ENCODE measurements at regions not wholly inside any gene's neighbourhood (a gene's known extent, or its start where the extent isn't known, plus 50 kb on each side); places are given as distances from the start of the nearest gene placed in this dataset.

DNA sequence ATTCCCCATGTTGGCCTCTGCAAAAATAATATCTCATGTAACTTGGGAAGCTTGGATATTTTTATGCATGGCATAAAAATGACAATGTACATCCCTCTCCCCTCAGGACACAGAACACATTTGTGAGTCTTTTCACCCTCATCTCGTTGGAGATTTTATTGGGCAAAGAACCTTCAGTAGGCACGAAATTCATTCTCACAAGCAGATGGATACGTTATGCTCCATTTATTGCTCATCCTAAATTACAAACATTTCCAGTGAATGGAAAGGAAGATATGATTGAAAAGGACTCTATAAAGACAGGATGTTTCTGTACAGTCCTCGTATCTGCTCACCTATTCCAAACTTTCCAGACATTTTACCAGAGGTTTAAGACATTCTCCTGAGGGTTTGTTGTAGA, 1175.8 kb downstream of the UQCRFS1 start:
- TF ChIP-seq, protein P1, sequence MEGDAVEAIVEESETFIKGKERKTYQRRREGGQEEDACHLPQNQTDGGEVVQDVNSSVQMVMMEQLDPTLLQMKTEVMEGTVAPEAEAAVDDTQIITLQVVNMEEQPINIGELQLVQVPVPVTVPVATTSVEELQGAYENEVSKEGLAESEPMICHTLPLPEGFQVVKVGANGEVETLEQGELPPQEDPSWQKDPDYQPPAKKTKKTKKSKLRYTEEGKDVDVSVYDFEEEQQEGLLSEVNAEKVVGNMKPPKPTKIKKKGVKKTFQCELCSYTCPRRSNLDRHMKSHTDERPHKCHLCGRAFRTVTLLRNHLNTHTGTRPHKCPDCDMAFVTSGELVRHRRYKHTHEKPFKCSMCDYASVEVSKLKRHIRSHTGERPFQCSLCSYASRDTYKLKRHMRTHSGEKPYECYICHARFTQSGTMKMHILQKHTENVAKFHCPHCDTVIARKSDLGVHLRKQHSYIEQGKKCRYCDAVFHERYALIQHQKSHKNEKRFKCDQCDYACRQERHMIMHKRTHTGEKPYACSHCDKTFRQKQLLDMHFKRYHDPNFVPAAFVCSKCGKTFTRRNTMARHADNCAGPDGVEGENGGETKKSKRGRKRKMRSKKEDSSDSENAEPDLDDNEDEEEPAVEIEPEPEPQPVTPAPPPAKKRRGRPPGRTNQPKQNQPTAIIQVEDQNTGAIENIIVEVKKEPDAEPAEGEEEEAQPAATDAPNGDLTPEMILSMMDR (IDR thresholded peaks at IDR 0.05; ENCODE audit: unreplicated experiment): no peak
- no peak for DNase-seq (ENCODE audit: unreplicated experiment)
- intact Hi-C loops (cut with micrococcal nuclease): no loop called here
- POLR2A ChIA-PET: no interaction called here
- no peaks in the 10 kb centered on the region for H3K36me3 Mint-ChIP-seq (ENCODE audit: insufficient read depth, unreplicated experiment)
- no TSS peak for BruUV-seq (replicated peaks)
- CTCF ChIA-PET: no interaction called here
- H3K9me3 Mint-ChIP-seq (ENCODE audit: unreplicated experiment): peaks cover 23% of the 10 kb centered on the region
- H3K4me1 Mint-ChIP-seq (ENCODE audit: insufficient read depth, unreplicated experiment): no peaks in the 10 kb centered on the region
- H3K27me3 Mint-ChIP-seq (ENCODE audit: insufficient read depth, unreplicated experiment): no peaks in the 10 kb centered on the region
- H3K4me3 Mint-ChIP-seq (ENCODE audit: unreplicated experiment): no peak overlapping the region
- H3K27ac Mint-ChIP-seq (ENCODE audit: low read depth, unreplicated experiment): no peak overlapping the region

DNA sequence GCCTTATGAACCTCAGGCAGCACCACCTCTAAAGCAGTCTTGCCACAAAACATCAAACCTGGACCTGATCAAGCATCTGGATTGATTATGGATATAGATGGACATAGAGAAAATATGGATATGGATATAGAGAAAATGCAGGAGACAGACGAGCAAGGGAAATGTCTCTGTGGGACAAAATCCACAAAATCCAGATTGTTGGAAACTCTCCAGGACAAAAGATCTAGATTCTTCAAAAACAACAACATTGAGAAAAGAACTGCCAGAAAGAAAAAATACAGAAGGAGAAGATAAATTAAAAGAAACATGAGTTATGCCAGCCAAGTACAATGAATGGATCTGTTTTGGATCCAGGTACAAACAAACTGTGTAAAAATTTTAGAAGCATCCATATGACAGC, 1176.5 kb downstream of the UQCRFS1 start:
- Mint-ChIP-seq H3K4me3 (ENCODE audit: unreplicated experiment) (no peak overlapping the region), H3K9me3 (ENCODE audit: unreplicated experiment) (peaks cover 28% of the 10 kb centered on the region), H3K4me1 (ENCODE audit: insufficient read depth, unreplicated experiment) (no peaks in the 10 kb centered on the region), H3K36me3 (ENCODE audit: insufficient read depth, unreplicated experiment) (no peaks in the 10 kb centered on the region), H3K27ac (ENCODE audit: low read depth, unreplicated experiment) (no peak overlapping the region), H3K27me3 (ENCODE audit: insufficient read depth, unreplicated experiment) (no peaks in the 10 kb centered on the region)
- no peak for DNase-seq (ENCODE audit: unreplicated experiment)
- CTCF ChIA-PET: no interaction called here
- POLR2A ChIA-PET: no interaction called here
- TF ChIP-seq, protein P1 (IDR thresholded peaks at IDR 0.05; ENCODE audit: unreplicated experiment): no peak
- no TSS peak for BruUV-seq (replicated peaks)
- intact Hi-C loops (cut with micrococcal nuclease): no loop called here

DNA sequence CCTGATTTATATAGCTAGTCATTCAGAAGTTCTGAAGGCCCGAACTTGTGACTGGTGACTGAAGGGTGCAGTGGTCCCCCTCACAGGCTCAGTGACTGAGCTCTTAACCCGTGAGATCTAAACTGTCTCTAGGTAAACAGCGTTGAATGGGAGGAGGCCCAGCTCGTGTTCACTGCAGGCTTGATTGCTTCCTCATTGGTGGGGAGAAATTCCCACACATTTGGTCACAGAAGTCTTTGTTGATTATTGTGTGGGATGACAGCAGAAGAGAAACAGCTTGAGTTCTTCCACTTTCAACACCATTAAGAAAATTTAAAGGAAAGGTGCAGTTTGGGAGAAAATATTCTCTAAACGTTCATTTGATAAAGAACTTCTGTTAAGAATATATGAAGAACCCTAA, 1178.0 kb downstream of the UQCRFS1 start:
- Mint-ChIP-seq H3K9me3 (ENCODE audit: unreplicated experiment) (peaks cover 28% of the 10 kb centered on the region), H3K27me3 (ENCODE audit: insufficient read depth, unreplicated experiment) (no peaks in the 10 kb centered on the region), H3K27ac (ENCODE audit: low read depth, unreplicated experiment) (no peak overlapping the region), H3K36me3 (ENCODE audit: insufficient read depth, unreplicated experiment) (no peaks in the 10 kb centered on the region), H3K4me1 (ENCODE audit: insufficient read depth, unreplicated experiment) (no peaks in the 10 kb centered on the region), H3K4me3 (ENCODE audit: unreplicated experiment) (no peak overlapping the region)
- TF ChIP-seq, protein P1 (IDR thresholded peaks at IDR 0.05; ENCODE audit: unreplicated experiment): no peak
- intact Hi-C loops (cut with micrococcal nuclease): no loop called here
- no peak for DNase-seq (ENCODE audit: unreplicated experiment)
- BruUV-seq (replicated peaks): no TSS peak
- CTCF ChIA-PET: no interaction called here
- POLR2A ChIA-PET: no interaction called here

DNA sequence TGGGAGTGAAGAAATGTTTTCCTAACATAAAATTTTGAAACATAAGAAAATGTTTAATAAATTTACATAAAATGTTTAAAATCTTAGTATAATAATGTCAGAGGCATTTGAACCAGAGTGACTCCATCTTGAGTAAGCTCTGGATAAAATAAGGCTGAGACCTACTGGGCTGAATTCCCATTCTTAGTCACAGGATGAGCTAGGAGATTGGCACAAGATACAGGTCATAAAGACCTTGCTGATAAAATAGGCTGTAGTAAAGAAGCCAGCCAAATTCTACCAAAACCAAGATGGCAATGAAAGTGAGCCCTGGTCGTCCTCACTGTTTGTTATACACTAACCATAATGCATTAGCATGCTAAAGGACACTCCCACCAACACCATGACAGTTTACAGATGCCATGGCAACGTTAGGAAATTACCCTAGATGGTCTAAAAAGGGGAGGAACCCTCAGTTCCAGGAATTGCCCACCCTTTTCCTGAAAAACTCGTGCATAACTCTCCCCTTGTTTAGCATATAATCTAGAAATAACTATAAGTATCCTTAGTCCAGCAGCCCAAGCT, 1184.0 kb downstream of the UQCRFS1 start:
- Mint-ChIP-seq H3K27ac (ENCODE audit: low read depth, unreplicated experiment) (no peak overlapping the region), H3K36me3 (ENCODE audit: insufficient read depth, unreplicated experiment) (no peaks in the 10 kb centered on the region), H3K4me1 (ENCODE audit: insufficient read depth, unreplicated experiment) (no peaks in the 10 kb centered on the region), H3K9me3 (ENCODE audit: unreplicated experiment) (peaks cover 22% of the 10 kb centered on the region), H3K27me3 (ENCODE audit: insufficient read depth, unreplicated experiment) (no peaks in the 10 kb centered on the region), H3K4me3 (ENCODE audit: unreplicated experiment) (no peak overlapping the region)
- no TSS peak for BruUV-seq (replicated peaks)
- POLR2A ChIA-PET: no interaction called here
- DNase-seq (ENCODE audit: unreplicated experiment): no peak
- intact Hi-C loops (cut with micrococcal nuclease): no loop called here
- TF ChIP-seq, protein P1 (IDR thresholded peaks at IDR 0.05; ENCODE audit: unreplicated experiment): no peak
- CTCF ChIA-PET: no interaction called here
